ENCODE measurements at regions not wholly inside any gene's neighbourhood (a gene's known extent, or its start where the extent isn't known, plus 50 kb on each side); places are given as distances from the start of the nearest gene placed in this dataset.

GRCh38 chr2:9755008-9755407 is 88.3 kb upstream of the TAF1B start:
- Histone ChIP-seq H3K9me3 (ENCODE audit: insufficient read depth, low read length) (no peaks in the 10 kb centered on the region), H3K4me2 (ENCODE audit: low read length) (no peak overlapping the region), H3K4me1 (ENCODE audit: low read length) (peaks cover 31% of the 10 kb centered on the region), H2AFZ (ENCODE audit: low read depth, low read length) (no peak overlapping the region), H4K20me1 (ENCODE audit: insufficient read depth, low read length) (no peaks in the 10 kb centered on the region), H3K27me3 (ENCODE audit: low read depth, low read length) (peaks cover 57% of the 10 kb centered on the region), H3K27ac (ENCODE audit: low read length) (no peak overlapping the region), H3K9ac (ENCODE audit: low read length) (no peak overlapping the region), H3K36me3 (replicated peaks; ENCODE audit: low read depth, low read length) (no peaks in the 10 kb centered on the region), H3K4me3 (ENCODE audit: low read length) (no peak overlapping the region), H3K79me2 (ENCODE audit: low read length) (no peaks in the 10 kb centered on the region)
- TF ChIP-seq EZH2phosphoT487 (IDR thresholded peaks at IDR 0.05; ENCODE audit: low read depth) (no peak), CTCF (IDR thresholded peaks at IDR 0.05; ENCODE audit: low read depth, low read length) (no peak)

DNA sequence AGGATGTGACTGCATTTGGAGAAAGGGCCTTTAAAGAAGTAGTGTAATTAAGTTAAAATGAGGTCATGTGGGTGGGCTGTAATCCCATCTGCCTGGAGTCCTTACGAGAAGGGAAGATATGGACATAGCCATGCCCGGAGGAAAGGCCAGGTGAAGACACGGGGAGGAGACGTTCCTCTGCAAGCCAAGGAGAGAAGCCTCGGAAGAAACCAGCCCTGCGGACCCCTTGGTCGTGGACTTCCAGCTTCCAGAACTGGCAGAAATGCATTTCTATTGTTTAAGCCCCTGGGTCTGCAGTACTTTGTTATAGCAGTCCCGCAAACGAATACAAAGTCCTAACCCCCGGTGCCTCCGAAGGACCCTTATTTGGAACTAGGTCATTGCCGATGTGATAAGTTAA is 87.6 kb upstream of the TAF1B start:
- no peaks in the 10 kb centered on the region for H3K79me2 ChIP-seq (ENCODE audit: low read length)
- peaks cover 63% of the 10 kb centered on the region for H3K27me3 ChIP-seq (ENCODE audit: low read depth, low read length)
- TF ChIP-seq CTCF (IDR thresholded peaks at IDR 0.05; ENCODE audit: low read depth, low read length) = no peak
- TF ChIP-seq EZH2phosphoT487 (IDR thresholded peaks at IDR 0.05; ENCODE audit: low read depth) = no peak
- no peak overlapping the region for H3K9ac ChIP-seq (ENCODE audit: low read length)
- peaks cover 30% of the 10 kb centered on the region for H3K4me1 ChIP-seq (ENCODE audit: low read length)
- no peak overlapping the region for H2AFZ ChIP-seq (ENCODE audit: low read depth, low read length)
- H3K27ac ChIP-seq (ENCODE audit: low read length) = no peak overlapping the region
- H3K36me3 ChIP-seq (replicated peaks; ENCODE audit: low read depth, low read length) = no peaks in the 10 kb centered on the region
- H3K4me3 ChIP-seq (ENCODE audit: low read length) = no peak overlapping the region
- no peak overlapping the region for H3K4me2 ChIP-seq (ENCODE audit: low read length)
- no peaks in the 10 kb centered on the region for H3K9me3 ChIP-seq (ENCODE audit: insufficient read depth, low read length)
- H4K20me1 ChIP-seq (ENCODE audit: insufficient read depth, low read length) = no peaks in the 10 kb centered on the region

- H3K4me2 ChIP-seq (ENCODE audit: low read length) = no peak overlapping the region
- H3K36me3 ChIP-seq (replicated peaks; ENCODE audit: low read depth, low read length) = no peaks in the 10 kb centered on the region
- H3K27me3 ChIP-seq (ENCODE audit: low read depth, low read length) = peaks cover 68% of the 10 kb centered on the region
- peaks cover 23% of the 10 kb centered on the region for H3K4me1 ChIP-seq (ENCODE audit: low read length)
- H3K9ac ChIP-seq (ENCODE audit: low read length) = no peak overlapping the region
- H3K9me3 ChIP-seq (ENCODE audit: insufficient read depth, low read length) = no peaks in the 10 kb centered on the region
- TF ChIP-seq EZH2phosphoT487 (IDR thresholded peaks at IDR 0.05; ENCODE audit: low read depth) = no peak
- TF ChIP-seq CTCF (IDR thresholded peaks at IDR 0.05; ENCODE audit: low read depth, low read length) = no peak
- H3K27ac ChIP-seq (ENCODE audit: low read length) = no peak overlapping the region
- no peak overlapping the region for H2AFZ ChIP-seq (ENCODE audit: low read depth, low read length)
- H3K79me2 ChIP-seq (ENCODE audit: low read length) = no peaks in the 10 kb centered on the region
- no peak overlapping the region for H3K4me3 ChIP-seq (ENCODE audit: low read length)
- H4K20me1 ChIP-seq (ENCODE audit: insufficient read depth, low read length) = no peaks in the 10 kb centered on the region
Measured at GRCh38 chr2:9756692-9757250, 86.5 kb upstream of the TAF1B start.

- no peak overlapping the region for H3K4me2 ChIP-seq (ENCODE audit: low read length)
Measured at GRCh38 chr2:9757501-9758264, 85.6 kb upstream of the TAF1B start.

More at GRCh38 chr2:9757501-9758264, 85.6 kb upstream of the TAF1B start:
- Histone ChIP-seq H2AFZ (ENCODE audit: low read depth, low read length) (no peak overlapping the region), H3K27ac (ENCODE audit: low read length) (no peak overlapping the region), H3K4me1 (ENCODE audit: low read length) (peaks cover 20% of the 10 kb centered on the region), H3K36me3 (replicated peaks; ENCODE audit: low read depth, low read length) (no peaks in the 10 kb centered on the region), H3K9ac (ENCODE audit: low read length) (no peak overlapping the region), H3K27me3 (ENCODE audit: low read depth, low read length) (peaks cover 68% of the 10 kb centered on the region), H3K9me3 (ENCODE audit: insufficient read depth, low read length) (no peaks in the 10 kb centered on the region), H3K79me2 (ENCODE audit: low read length) (no peaks in the 10 kb centered on the region), H4K20me1 (ENCODE audit: insufficient read depth, low read length) (no peaks in the 10 kb centered on the region), H3K4me3 (ENCODE audit: low read length) (no peak overlapping the region)
- TF ChIP-seq EZH2phosphoT487 (IDR thresholded peaks at IDR 0.05; ENCODE audit: low read depth) (no peak), CTCF (IDR thresholded peaks at IDR 0.05; ENCODE audit: low read depth, low read length) (no peak)
